K562 (cell line): ENCODE measurements at regions not wholly inside any gene's neighbourhood (a gene's known extent, or its start where the extent isn't known, plus 50 kb on each side); places are given as distances from the start of the nearest gene placed in this dataset.

ENCODE experiments used
- ATAC-seq: fragments of 200-7000 bp; cut with Tn5 transposase; 3 replicates; pipeline ENCODE4 v1.9.1; 2020; ENCODE audit warnings: moderate library complexity
- BruUV-seq: library from RNA; stranded (reverse); fragments of 400-500 nt; replicated peaks from 2 replicates; lab custom pipeline; 2021; lab: Mats Ljungman, UMichigan
- CTCF ChIA-PET: fragments of 300-600 bp; formaldehyde crosslinking; extraction: SDS; loops from one replicate; lab custom pipeline; 2021; ENCODE audit warnings: low intra/inter-chr PET ratio; lab: Yijun Ruan, JAX
- POLR2A ChIA-PET: fragments of 300-600, 350-650 bp; sonication (Branson Sonifier 250); formaldehyde crosslinking; extraction: SDS; loops from one replicate; lab custom pipeline; 2021; ENCODE audit warnings: antibody characterized with exemption, inconsistent platforms; lab: Yijun Ruan, JAX
- DNase-seq, 4 experiments: peaks; one replicate each; pipeline versions ENCODE4 v3.0.0 to v3.0.0-alpha.2; 2011 to 2018; ENCODE audit warnings: low spot score in 3 of 4, mixed read lengths in 3 of 4; ENCODE audit errors: extremely low read depth in 1 of 4
- FAIRE-seq: peaks from 2 replicates; lab custom pipeline; 2011; peaks lifted over from hg19 to GRCh38; lab: Jason Lieb, UNC
- H2AFZ ChIP-seq: 2 replicates; pipeline ENCODE4 v1.6.0; 2011; ENCODE audit warnings: low read depth, low read length, control low read depth, inconsistent platforms
- H3K27ac ChIP-seq: fragments of 200-600 bp; 3 replicates; pipeline ENCODE4 v1.8.0; 2011; ENCODE audit warnings: low read depth, mild to moderate bottlenecking, control low read depth, inconsistent platforms, low read length, moderate library complexity, mixed read lengths; ENCODE audit errors: extremely low read depth
- H3K27me3 ChIP-seq, 2 experiments: fragments of 300-600 bp in 1 of 2; 2 replicates in 1 of 2; 3 replicates in 1 of 2; pipeline versions ENCODE4 v1.6.0 to v1.8.0; 2011; ENCODE audit warnings: inconsistent platforms in 2 of 2, low read length in 2 of 2, mild to moderate bottlenecking in 1 of 2, mixed read lengths in 1 of 2, moderate library complexity in 1 of 2; ENCODE audit not compliant: control insufficient read depth in 2 of 2, insufficient read depth in 2 of 2
- H3K36me3 ChIP-seq: fragments of 300-600 bp; 3 replicates; pipeline ENCODE4 v1.8.0; 2011; ENCODE audit warnings: mild to moderate bottlenecking, low read length, inconsistent platforms; ENCODE audit not compliant: control insufficient read depth, insufficient read depth
- H3K4me1 ChIP-seq, 2 experiments: fragments of 200-600 bp in 1 of 2; replicated peaks in 1 of 2; 2 replicates in 1 of 2; 3 replicates in 1 of 2; pipeline versions ENCODE4 v1.5.1 to v1.8.0; 2011; ENCODE audit warnings: inconsistent platforms in 2 of 2, low read length in 2 of 2, mild to moderate bottlenecking in 1 of 2, mixed read lengths in 1 of 2, moderate library complexity in 1 of 2; ENCODE audit not compliant: control insufficient read depth in 2 of 2, insufficient read depth in 2 of 2
- H3K4me2 ChIP-seq: 2 replicates; pipeline ENCODE4 v1.6.1; 2011; ENCODE audit warnings: low read length, control low read depth, inconsistent platforms, mixed read lengths; ENCODE audit not compliant: insufficient read depth
- H3K4me3 ChIP-seq: fragments of 200-600 bp; sonication (generic), shearing (Covaris generic); 2 replicates; pipeline ENCODE4 v1.5.1; 2016; ENCODE audit warnings: control low read depth, inconsistent platforms
- H3K79me2 ChIP-seq: fragments of 200-600 bp; 3 replicates; pipeline ENCODE4 v1.8.0; 2011; ENCODE audit warnings: low read length, inconsistent platforms; ENCODE audit not compliant: control insufficient read depth, insufficient read depth
- H3K9ac ChIP-seq, 2 experiments: 2 replicates each; pipeline versions ENCODE4 v1.6.0 to v1.6.1; 2011; ENCODE audit warnings: low read depth in 2 of 2, low read length in 2 of 2, control low read depth in 1 of 2, inconsistent platforms in 1 of 2, mild to moderate bottlenecking in 1 of 2, mixed read lengths in 1 of 2; ENCODE audit not compliant: insufficient read depth in 1 of 2
- H3K9me1 ChIP-seq: one replicate; pipeline ENCODE4 v1.6.0; 2011; ENCODE audit warnings: inconsistent platforms, mild to moderate bottlenecking, low read length, moderate library complexity; ENCODE audit not compliant: control insufficient read depth, insufficient read depth
- H3K9me3 ChIP-seq: replicated peaks from 2 replicates; pipeline ENCODE4 v1.5.1; 2011; ENCODE audit warnings: low read depth, low read length, inconsistent platforms; ENCODE audit not compliant: control insufficient read depth, insufficient read depth
- H4K20me1 ChIP-seq: replicated peaks from 2 replicates; pipeline ENCODE4 v1.6.1; 2011; ENCODE audit warnings: low read length, inconsistent platforms, mixed read lengths; ENCODE audit not compliant: control insufficient read depth, insufficient read depth
- CBFA2T3 ChIP-seq: fragments of 450-650 bp; IDR thresholded peaks from 2 replicates; pipeline ENCODE4 v1.6.1; 2017
- CEBPG ChIP-seq, 3 experiments: fragments of 200-800 bp in 1 of 3; sonication (Bioruptor generic) in 1 of 3; sonication (generic) in 1 of 3; formaldehyde crosslinking in 1 of 3; IDR thresholded peaks in 2 of 3; conservative IDR thresholded peaks in 1 of 3; 2 replicates each; pipeline versions ENCODE4 v1.6.1 to v1.8.0; 2016 to 2022; ENCODE audit warnings: missing compliant biosample characterization in 2 of 3, missing genetic modification characterization in 2 of 3, mild to moderate bottlenecking in 1 of 3, missing genetic modification reagents in 1 of 3
- NCOR1 ChIP-seq: fragments of 450-650 bp; IDR thresholded peaks from 2 replicates; pipeline ENCODE4 v1.6.1; 2016; ENCODE audit warnings: mild to moderate bottlenecking, moderate library complexity
- PCBP1 ChIP-seq: fragments of 200-400 bp; formaldehyde crosslinking; IDR thresholded peaks from 2 replicates; pipeline ENCODE4 v1.6.1; 2018; ENCODE audit warnings: mild to moderate bottlenecking, low read depth, low read length; ENCODE audit not compliant: poor library complexity, severe bottlenecking
- RFX1 ChIP-seq: fragments of 450-650 bp; IDR thresholded peaks from 2 replicates; pipeline ENCODE4 v1.6.1; 2016; ENCODE audit warnings: mild to moderate bottlenecking, moderate library complexity
- TAF15 ChIP-seq: fragments of 200-400 bp; formaldehyde crosslinking; IDR thresholded peaks from 2 replicates; pipeline ENCODE4 v1.6.1; 2017; ENCODE audit warnings: mild to moderate bottlenecking, low read depth, low read length, moderate library complexity
- YBX1 ChIP-seq: fragments of 450-650 bp; IDR thresholded peaks from 2 replicates; pipeline ENCODE4 v1.7.1; 2016; ENCODE audit warnings: mild to moderate bottlenecking
- ZNF717 ChIP-seq: fragments of 250-450 bp; sonication (Bioruptor Pico); IDR thresholded peaks from 2 replicates; pipeline ENCODE4 v1.5.0; 2021
- WGBS: fragments of 100-300 bp; shearing (Covaris generic); methylation state at CpG from one replicate; pipeline ENCODE4 v1.1.6; 2016; ENCODE audit warnings: low coverage, mixed read lengths; ENCODE audit not compliant: insufficient coverage; ENCODE audit errors: missing lambda C conversion rate; 5-methylcytosine and 5-hydroxymethylcytosine counted together
- in situ Hi-C: fragments of 300-500 bp; cut with MboI; formaldehyde crosslinking; loops from 4 replicates; pipeline ENCODE4 v1.15.0; 2018; ENCODE audit warnings: inconsistent platforms, mixed read lengths
- intact Hi-C: fragments of 100-400 bp; cut with micrococcal nuclease; formaldehyde crosslinking; loops from 2 replicates; pipeline ENCODE4 v1.14.2; 2022
- TF ChIP-seq, protein P1 (sequence below): sonication (generic); formaldehyde crosslinking; IDR thresholded peaks from 2 replicates; pipeline ENCODE4 v1.4.0; 2020; ENCODE audit warnings: mild to moderate bottlenecking, missing genetic modification reagents
- TF ChIP-seq, protein P2 (sequence below): sonication (generic); formaldehyde crosslinking; IDR thresholded peaks from 2 replicates; pipeline ENCODE4 v1.8.1; 2023; ENCODE audit warnings: mild to moderate bottlenecking, missing genetic modification reagents
- TF ChIP-seq, protein P3 (sequence below): sonication (generic); formaldehyde crosslinking; IDR thresholded peaks from 2 replicates; pipeline ENCODE4 v1.8.0; 2022; ENCODE audit warnings: mild to moderate bottlenecking, missing genetic modification reagents
- TF ChIP-seq, protein P4 (sequence below): sonication (generic); formaldehyde crosslinking; IDR thresholded peaks from 2 replicates; pipeline ENCODE4 v1.8.0; 2022; ENCODE audit warnings: missing genetic modification reagents, mild to moderate bottlenecking, borderline replicate concordance

DNA sequence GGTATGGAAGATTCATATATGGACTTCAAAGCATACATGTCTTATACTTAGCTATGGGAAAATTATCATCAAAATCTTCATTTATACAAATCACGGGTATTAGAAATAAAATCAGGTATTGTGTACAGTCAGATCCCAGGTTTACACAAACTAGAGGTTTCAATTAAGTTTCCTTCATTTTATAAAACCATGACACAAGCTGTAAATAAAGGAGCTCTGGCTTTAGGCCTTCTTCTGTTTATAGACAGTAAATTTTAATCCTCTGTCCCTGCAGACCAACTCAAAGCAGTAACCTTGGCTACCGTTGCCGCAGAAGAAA is 68.8 kb upstream of the CHD2 start:
- WGBS = 6% methylated on average over 3 of the region's 3 CpGs
- Histone ChIP-seq H3K27ac (peak overlapping the region; percentile 85), H3K79me2 (no peaks in the 10 kb centered on the region), H3K9me1 (no peaks in the 10 kb centered on the region), H3K9ac (peak overlapping the region; percentile 69 to 81; a peak in 3 of 4 replicates), H3K9me3 (no peaks in the 10 kb centered on the region), H3K36me3 (no peaks in the 10 kb centered on the region), H4K20me1 (no peaks in the 10 kb centered on the region), H2AFZ (peak overlapping the region; percentile 72), H3K27me3 (no peaks in the 10 kb centered on the region), H3K4me3 (peak overlapping the region; percentile 2; the same call in 1 of the 2 replicates), H3K4me1 (peaks cover 15 to 22% of the 10 kb centered on the region in 2 experiments), H3K4me2 (peak overlapping the region; percentile 66)
- CTCF ChIA-PET = no interaction called here
- in situ Hi-C loops (no loop called here), intact Hi-C loops (no loop called here)
- FAIRE-seq = no peak
- no peak for DNase-seq
- no peak for ATAC-seq
- POLR2A ChIA-PET = interaction anchor here (1.0 to 6.0 kb wide), 10 partner anchors 9 to 72 kb away, joined by 3 to 58 read pairs (median 8); partner anchors contain the start of gene CHD2
- TSS peak; percentile 88 for BruUV-seq
- TF ChIP-seq RFX1 = peak; percentile 72; the same call in 1 of the 2 replicates
- no peak for TF ChIP-seq CBFA2T3
- no peak for TF ChIP-seq TAF15
- TF ChIP-seq ZNF717 (CRISPR knock-in tag) = no peak
- no peak for TF ChIP-seq CEBPG (CRISPR knock-in tag; IDR thresholded peaks at IDR 0.05)
- no peak for TF ChIP-seq CEBPG (tag; conservative IDR thresholded peaks at IDR 0.05 in 1 of 2, IDR thresholded peaks at IDR 0.05 in 1 of 2)
- TF ChIP-seq, protein P1, sequence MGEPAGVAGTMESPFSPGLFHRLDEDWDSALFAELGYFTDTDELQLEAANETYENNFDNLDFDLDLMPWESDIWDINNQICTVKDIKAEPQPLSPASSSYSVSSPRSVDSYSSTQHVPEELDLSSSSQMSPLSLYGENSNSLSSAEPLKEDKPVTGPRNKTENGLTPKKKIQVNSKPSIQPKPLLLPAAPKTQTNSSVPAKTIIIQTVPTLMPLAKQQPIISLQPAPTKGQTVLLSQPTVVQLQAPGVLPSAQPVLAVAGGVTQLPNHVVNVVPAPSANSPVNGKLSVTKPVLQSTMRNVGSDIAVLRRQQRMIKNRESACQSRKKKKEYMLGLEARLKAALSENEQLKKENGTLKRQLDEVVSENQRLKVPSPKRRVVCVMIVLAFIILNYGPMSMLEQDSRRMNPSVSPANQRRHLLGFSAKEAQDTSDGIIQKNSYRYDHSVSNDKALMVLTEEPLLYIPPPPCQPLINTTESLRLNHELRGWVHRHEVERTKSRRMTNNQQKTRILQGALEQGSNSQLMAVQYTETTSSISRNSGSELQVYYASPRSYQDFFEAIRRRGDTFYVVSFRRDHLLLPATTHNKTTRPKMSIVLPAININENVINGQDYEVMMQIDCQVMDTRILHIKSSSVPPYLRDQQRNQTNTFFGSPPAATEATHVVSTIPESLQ = 0 out of 2 replicates have a peak, but pooled peaks have one; percentile 52
- TF ChIP-seq, protein P2, sequence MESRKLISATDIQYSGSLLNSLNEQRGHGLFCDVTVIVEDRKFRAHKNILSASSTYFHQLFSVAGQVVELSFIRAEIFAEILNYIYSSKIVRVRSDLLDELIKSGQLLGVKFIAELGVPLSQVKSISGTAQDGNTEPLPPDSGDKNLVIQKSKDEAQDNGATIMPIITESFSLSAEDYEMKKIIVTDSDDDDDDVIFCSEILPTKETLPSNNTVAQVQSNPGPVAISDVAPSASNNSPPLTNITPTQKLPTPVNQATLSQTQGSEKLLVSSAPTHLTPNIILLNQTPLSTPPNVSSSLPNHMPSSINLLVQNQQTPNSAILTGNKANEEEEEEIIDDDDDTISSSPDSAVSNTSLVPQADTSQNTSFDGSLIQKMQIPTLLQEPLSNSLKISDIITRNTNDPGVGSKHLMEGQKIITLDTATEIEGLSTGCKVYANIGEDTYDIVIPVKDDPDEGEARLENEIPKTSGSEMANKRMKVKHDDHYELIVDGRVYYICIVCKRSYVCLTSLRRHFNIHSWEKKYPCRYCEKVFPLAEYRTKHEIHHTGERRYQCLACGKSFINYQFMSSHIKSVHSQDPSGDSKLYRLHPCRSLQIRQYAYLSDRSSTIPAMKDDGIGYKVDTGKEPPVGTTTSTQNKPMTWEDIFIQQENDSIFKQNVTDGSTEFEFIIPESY (CRISPR knock-in tag) = 0 out of 2 replicates have a peak, but pooled peaks have one; percentile 5
- TF ChIP-seq, protein P3, sequence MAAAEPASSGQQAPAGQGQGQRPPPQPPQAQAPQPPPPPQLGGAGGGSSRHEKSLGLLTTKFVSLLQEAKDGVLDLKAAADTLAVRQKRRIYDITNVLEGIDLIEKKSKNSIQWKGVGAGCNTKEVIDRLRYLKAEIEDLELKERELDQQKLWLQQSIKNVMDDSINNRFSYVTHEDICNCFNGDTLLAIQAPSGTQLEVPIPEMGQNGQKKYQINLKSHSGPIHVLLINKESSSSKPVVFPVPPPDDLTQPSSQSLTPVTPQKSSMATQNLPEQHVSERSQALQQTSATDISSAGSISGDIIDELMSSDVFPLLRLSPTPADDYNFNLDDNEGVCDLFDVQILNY (CRISPR knock-in tag) = no peak
- TF ChIP-seq NCOR1 = no peak
- TF ChIP-seq YBX1 = no peak
- no peak for TF ChIP-seq PCBP1
- TF ChIP-seq, protein P4, sequence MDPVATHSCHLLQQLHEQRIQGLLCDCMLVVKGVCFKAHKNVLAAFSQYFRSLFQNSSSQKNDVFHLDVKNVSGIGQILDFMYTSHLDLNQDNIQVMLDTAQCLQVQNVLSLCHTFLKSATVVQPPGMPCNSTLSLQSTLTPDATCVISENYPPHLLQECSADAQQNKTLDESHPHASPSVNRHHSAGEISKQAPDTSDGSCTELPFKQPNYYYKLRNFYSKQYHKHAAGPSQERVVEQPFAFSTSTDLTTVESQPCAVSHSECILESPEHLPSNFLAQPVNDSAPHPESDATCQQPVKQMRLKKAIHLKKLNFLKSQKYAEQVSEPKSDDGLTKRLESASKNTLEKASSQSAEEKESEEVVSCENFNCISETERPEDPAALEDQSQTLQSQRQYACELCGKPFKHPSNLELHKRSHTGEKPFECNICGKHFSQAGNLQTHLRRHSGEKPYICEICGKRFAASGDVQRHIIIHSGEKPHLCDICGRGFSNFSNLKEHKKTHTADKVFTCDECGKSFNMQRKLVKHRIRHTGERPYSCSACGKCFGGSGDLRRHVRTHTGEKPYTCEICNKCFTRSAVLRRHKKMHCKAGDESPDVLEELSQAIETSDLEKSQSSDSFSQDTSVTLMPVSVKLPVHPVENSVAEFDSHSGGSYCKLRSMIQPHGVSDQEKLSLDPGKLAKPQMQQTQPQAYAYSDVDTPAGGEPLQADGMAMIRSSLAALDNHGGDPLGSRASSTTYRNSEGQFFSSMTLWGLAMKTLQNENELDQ (CRISPR knock-in tag) = no peak
